ENCODE measurements at regions not wholly inside any gene's neighbourhood (a gene's known extent, or its start where the extent isn't known, plus 50 kb on each side); places are given as distances from the start of the nearest gene placed in this dataset.
"Not testable (repeated sequence)": the region's sequence is repeated elsewhere in the genome, so short reads cannot be mapped to it uniquely, and the experiment has no call there.

DNA sequence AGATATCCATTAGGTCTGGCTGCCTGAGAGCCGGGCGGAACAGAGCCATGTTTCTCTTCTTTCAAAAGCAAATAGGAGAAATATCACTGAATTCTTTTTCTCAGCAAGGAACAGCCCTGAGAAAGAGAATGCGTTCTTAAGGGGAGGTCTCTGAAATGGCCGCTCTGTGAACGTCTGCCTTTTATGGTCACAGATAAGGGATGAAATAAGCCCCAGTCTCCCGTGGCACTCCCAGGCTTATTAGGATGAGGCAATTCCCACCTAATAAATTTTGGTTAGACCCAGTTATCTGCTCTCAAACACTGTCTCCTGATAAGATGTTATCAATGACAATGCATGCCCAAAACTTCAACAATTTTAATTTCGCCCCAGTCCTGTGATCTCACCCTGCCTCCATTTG, 133.4 kb upstream of the KCNJ18 start:
- DNase-seq, result not testable (repeated sequence)

DNA sequence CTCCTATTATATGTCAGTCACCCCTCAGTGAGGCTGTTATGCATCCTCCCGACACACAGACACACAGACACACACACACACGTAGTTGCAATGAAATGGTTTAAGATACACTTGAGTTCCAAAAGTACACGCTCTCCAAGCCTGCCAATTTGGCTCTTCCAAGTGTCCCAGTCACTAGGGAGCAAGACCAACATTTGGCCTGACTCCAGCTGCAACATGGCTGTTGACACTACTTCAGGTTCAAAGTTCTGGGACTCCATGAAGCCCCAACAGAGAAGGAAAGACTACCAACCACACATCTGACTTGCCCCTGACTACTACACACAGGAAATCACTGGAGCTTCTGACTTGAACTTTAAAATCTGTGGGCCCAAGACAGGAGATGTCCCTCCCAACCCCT, 128.1 kb upstream of the KCNJ18 start:
- no peak for DNase-seq

DNA sequence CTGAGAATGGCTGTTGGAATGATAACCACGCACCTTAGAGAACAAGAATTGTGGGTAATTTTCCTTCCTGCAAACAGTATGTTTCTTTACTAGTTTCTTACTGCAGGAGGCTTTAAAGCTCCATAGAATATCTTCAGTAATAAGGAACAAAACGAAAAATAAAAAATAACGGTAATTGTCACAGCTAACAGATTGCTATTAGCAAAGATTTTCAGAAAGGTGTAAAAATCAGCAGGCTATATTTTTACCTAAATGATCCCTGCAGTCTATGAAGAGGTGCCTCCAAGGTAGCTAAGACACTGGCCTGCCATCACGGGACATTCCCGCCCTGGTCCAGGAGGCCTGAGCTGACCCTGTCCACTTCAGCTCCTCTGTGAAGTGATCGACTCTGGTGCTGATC, 127.6 kb upstream of the KCNJ18 start:
- not testable (repeated sequence) for DNase-seq

DNA sequence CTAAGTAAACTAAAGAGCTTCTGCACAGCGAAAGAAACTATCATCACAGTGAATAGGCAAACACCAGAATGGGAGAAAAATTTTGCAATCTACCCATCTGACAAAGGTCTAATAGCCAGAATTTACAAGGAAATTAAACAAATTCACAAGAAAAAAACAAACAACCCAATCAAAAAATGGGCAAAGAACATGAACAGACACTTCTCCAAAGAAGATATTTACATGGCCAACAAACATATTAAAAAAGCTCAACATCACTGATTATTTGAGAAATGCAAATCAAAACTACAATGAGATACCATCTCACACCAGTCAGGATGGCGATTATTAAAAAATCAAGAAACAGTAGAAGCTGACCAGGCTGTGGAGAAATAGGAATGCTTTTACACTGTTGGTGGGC, 121.9 kb upstream of the KCNJ18 start:
- not testable (repeated sequence) for DNase-seq

DNA sequence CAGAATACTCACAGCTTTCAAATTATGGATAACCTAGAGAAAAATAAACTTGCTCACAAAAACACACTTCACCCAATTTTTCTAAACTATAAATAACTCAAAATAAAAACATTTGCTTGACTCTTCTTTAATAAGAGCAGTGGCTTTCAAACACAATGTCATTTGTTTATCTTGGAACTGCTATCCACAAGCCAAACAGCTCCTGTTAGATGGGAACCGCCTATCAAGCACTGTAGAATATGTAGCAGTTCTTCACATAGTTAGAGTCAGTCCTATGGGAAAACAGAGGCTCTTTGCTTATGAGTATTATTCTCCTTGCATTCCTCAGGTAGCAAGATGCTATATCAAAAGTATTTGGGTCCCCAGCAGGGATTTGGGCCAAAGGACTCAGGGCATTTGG, 120.2 kb upstream of the KCNJ18 start:
- DNase-seq, result not testable (repeated sequence)

DNA sequence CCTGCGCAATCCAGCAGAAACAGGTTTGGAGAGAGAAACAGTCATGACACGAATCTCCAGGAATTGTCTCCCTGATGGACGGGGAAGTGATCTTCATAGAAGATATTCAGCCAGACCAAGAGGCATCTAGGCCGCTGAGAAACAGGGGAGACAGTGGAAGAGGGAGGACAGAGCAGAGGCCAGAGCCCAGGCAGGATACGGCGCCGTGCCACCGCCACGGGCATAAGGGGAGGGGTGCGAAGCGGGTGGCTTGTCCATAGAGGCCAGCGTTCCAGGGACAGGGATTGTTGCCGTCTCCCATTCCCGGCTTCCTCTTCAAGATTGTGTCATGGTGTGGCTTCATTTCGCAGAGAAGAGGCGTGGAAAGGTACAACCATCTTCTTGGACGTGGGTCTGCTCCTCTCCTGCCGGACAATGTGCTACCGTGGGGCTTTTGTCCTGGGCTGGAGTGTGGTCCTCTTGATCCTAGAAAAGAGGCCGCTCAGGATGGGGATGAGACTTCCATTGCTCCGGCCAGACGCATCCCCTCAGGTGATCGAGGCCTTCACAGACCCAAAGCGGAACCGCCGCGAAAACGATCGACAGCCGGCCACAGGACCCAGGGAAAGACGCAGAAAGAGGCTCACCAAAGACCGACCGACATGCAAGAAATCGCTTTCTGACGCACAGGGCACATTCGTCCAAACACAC, 118.9 kb upstream of the KCNJ18 start:
- DNase-seq, result not testable (repeated sequence)

DNA sequence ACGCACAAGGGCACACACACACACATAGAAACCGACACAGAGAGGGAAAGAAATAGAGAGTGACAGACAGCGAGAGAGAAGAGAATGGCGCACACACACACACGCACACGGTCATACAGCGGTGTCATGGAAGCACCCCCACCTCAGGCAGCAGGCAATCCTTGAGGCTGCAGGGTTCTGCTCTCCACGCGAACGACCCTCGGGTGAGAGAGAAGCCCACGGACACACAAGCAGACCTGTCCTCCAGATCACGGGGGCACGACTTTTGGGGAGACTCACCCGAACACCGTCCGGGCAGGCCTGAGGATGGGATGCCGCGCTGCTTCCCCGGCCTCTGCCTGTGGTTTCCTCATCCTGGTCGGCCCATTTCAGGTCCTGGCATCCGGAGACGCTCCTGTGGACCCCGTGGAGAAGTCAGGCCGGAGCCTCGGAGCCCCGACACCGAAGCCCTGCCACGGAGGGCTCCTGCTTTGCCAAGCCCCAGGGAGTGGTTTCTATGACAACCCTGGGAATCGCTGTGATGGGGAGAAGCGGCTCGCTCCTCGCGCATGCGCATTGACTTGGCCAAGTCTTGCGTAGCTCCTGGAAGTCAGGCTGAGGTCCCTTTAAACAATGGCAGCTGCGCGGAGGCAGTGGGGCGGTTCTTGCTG, 118.2 kb upstream of the KCNJ18 start:
- no peak for DNase-seq

DNA sequence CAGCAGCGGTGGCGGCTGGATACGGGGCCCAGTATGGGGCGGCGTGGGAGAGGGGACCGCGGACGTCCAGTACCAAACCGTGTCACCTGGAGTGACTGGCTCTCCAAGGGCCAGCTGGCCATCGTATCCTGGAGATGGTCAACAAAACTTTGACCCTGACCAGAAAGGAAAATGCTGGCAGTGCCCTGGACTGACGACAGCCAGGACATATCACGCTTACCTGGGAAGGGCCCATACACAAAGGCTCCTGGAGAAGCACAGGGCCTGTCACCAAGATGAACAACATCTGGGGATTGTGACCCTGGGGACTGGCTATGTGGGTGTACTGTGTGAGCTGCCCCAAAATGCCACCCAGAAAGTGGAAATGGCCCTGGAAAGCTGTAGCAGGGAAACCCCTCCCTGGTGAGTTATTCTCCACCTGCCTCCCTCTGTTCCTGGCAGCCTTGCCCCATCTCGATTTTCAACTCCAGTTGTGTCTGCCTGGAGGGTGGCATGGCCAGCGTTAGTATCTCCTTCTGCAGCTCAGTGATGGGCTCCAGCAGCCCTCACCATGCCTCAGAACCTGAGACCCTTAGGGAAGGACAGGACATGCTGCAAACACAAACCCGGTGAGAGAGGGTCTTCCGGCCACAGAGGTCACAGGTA, 117.6 kb upstream of the KCNJ18 start:
- DNase-seq, result not testable (repeated sequence)

DNA sequence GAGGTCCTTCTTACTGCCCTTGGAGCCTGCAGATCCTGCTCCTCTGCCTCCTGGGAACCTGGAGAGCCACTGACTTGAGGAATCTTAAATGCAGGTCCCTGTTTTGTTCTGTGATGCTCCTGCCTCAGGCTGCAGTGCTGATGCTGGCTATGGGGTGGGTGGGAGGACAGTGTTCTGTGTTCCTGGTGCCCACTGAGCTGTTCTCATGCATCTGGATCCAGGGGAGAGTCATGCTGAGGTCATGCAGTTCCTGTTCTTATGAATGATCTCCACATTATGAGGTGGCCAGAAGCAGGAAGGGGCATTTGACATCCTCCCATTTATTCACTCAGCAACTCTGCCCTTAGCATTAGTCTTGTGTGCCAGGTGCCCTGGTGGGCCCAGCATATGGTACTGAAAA, 113.5 kb upstream of the KCNJ18 start:
- not testable (repeated sequence) for DNase-seq

DNA sequence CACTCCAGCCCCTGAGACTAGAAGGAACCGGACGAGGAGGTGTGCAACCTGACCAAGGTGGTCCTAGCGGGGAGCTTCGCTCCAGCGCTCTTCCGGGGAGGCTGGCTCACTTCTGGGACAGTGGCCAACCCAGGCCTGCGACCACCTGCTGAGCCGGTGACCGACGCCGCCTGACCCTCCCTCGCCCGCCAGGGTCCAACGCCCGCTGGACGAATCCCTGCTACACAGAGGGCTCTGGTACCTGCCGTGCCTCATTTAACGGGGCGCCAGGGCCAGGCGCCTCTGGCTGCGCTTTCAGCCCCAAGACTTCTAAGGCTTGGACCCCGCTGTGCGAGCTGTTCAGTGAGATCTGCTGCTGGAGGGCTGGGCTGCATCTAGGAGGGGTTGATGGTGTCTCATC, 99.5 kb upstream of the KCNJ18 start:
- DNase-seq, result no peak

DNA sequence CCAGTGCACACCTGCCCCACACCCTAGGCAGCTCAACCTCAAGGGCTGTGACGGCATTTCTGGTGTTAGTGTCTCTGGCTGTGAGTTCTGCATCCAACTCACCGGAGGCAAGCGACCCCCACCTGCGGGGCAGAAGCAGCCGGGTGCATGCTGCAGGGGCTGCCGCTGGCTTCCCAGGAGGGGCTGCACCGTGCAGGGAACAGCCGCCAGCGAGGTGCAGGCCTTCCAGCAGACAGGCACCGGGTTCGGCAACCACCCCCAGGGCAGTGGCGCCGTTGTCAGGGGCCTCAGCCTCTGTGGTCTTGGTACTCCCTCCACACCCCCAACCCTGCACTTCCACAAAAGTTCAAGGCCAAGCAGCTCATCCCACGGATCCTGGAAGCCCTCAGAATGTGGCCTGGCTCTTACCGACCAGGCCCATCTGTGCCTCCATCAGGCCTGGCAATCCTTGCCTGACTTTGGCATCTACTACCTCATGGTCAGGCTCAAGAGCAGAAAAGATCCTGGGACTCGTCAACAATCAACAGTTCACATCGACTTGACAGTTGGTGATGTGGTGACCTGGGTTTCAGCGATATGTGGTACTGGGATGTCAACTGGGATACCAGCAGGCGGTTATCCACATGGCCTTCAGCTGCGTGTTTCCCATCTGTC, 98.7 kb upstream of the KCNJ18 start:
- DNase-seq, result not testable (repeated sequence)

DNA sequence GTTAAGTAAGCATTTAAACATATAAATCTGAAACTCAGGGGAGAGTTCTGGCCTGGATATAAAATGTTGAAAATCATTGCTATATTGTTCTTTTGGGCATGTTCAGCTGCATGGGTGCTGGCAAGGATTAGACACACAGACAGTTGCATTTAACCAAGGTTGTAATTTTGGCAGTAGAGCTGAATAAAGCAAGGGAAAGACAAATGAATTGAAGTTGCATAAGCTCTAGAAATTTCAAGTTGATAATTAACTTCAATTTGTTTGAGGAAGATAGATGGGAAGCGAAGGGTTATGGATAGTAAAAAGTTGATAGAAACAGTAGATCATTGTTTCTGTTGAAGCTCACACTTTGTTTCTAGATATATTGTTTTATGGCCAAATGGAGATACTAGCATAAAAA, 97.2 kb upstream of the KCNJ18 start:
- no peak for DNase-seq

DNA sequence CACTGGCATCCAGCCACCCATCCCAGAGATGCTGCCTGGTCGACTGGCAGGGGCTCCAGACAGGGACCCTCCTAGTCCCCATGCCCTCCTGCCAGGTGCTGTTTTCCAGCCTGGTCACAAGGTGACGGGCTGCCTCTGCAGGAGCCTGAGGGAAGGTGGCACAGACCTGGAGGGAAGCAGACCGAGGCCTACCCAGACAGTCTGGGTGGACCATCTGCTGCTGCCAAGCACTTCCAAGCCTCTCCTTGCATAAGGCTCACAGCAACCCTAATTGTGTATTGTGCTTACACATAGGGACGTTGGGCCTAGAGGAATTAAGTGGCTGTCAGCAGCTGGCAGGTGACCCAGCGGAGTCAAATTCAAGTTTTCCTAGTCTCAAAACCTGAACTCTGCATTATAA, 90.1 kb upstream of the KCNJ18 start:
- DNase-seq, result no peak

DNA sequence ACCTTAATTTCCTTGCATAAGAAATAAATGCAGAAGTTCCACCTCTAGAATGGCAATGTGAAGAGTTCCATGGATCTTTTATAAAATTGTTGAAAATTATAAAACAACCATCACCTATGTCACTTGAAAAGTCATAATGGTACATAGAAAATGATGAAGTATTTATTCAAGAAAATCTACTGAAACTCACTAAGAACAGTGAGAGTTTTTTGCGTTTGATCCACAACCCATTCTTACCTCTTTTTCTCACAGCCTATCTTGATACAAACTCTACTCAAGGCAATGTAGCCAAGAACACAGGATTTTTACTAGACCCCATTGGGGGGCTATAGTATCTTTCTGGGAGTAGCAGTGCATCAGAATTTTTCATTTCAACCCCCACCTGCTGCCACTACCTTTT, 89.0 kb upstream of the KCNJ18 start:
- DNase-seq, result not testable (repeated sequence)

DNA sequence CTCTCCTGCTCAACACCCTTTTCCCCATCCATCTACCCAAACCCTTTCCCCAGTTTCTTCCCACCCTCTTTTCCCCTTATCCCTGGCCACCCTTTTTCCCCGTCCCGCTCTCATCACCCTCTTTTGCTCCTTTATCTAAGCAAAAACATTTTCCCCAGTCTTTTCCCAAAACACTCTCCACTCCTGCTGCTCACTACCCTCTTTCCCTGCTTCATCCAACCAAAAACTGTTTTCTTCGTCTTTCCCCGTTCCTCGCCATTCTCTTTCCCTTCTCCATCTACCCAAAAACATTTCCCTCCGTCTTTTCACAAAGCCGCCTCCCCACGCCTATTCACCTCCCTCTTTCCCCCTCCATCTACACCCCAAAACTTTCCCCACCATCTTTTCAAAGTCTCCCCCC, 80.9 kb upstream of the KCNJ18 start:
- not testable (repeated sequence) for DNase-seq

DNA sequence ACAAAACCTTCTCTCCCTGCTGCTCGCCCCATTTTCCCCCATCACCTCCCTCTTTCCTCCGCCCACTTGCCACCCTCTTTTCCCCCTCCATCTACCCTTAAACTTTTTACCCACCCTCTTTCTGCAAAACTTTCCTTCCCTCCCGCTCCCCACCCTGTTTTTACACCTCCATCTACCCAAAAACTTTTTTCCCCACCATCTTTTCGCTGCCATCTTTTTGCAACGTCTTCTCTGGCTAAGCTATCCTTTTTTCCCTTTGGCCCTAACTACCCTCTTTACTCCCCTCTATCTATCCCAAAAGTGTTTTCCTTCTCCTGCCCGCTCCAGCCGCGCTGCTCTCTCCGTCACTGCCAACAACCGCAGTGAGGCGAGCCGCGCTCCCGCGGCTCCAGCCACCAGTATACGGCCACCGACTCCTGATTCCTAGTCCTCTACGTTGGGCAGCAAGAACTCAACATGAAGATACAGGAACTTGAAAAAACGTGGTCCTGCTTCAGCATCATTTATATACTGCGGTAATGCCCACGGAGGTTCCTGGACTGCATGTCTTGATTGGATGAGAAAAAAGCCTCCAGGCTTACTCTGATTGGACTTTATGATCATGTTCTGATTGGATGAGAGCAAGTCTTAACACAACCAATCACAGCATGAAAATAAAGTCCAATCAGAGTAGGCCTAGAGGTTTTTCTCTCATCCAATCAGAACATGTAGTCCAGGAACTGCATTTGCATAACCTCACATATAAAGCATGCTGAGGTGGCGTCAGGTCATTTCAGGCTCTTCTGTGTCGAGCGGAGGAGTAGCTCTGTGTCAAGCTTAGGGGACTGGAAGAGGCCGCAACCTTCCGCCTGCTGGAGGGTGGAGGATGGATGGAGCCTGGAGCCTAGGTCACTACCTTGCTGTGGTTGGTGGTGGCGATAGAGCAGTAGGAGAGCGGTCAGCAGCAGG, 79.9 kb upstream of the KCNJ18 start:
- not testable (repeated sequence) for DNase-seq

DNA sequence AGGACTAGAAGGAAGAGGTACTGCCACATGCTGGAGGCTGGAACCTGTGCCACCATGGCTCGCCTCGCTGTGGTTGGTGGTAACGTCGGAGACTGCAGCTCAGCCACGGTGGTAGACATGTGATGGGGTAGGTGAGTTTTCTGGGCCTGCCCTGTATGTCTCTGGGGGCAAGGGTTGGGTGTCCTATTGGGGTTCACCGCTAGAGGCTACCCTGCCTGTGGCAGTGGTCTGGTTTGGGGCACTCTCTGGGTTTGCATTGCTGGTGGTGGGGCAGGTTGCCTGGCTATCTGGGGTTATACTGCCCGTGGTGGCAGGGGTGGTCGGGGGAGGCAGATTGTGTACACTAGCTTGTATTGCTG, 79.3 kb upstream of the KCNJ18 start:
- no peak for DNase-seq

DNA sequence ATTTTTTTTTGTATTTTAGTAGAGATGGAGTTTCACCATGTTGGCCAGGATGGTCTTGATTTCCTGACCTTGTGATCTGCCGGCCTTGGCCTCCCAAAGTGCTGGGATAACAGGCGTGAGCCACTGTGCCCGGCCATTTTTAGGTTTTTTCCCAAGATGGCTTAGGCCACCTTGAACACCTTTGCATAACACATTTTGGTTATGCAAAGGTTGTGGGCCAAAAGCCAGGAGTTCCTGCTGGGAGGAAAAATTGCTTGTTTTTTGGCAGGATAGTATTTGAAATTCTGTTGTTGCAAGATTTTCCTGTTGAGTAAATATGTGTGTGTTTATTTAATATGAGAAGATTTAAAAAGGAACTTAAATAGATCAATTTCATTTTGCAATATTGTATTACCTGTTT, 65.3 kb upstream of the KCNJ18 start:
- DNase-seq, result not testable (repeated sequence)
